ENCODE measurements at regions not wholly inside any gene's neighbourhood (a gene's known extent, or its start where the extent isn't known, plus 50 kb on each side); places are given as distances from the start of the nearest gene placed in this dataset.

GRCh38 chr11:28571371-28571770 lies 463.2 kb downstream of the METTL15 start:
- H3K36me3 ChIP-seq (ENCODE audit: control insufficient read depth, insufficient read depth, low read length): no peaks in the 10 kb centered on the region
- TF ChIP-seq, protein P1, sequence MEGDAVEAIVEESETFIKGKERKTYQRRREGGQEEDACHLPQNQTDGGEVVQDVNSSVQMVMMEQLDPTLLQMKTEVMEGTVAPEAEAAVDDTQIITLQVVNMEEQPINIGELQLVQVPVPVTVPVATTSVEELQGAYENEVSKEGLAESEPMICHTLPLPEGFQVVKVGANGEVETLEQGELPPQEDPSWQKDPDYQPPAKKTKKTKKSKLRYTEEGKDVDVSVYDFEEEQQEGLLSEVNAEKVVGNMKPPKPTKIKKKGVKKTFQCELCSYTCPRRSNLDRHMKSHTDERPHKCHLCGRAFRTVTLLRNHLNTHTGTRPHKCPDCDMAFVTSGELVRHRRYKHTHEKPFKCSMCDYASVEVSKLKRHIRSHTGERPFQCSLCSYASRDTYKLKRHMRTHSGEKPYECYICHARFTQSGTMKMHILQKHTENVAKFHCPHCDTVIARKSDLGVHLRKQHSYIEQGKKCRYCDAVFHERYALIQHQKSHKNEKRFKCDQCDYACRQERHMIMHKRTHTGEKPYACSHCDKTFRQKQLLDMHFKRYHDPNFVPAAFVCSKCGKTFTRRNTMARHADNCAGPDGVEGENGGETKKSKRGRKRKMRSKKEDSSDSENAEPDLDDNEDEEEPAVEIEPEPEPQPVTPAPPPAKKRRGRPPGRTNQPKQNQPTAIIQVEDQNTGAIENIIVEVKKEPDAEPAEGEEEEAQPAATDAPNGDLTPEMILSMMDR (IDR thresholded peaks at IDR 0.05; ENCODE audit: insufficient read depth, low read length, poor library complexity, severe bottlenecking): no peak
- no peaks in the 10 kb centered on the region for H3K27me3 ChIP-seq (replicated peaks; ENCODE audit: control insufficient read depth, insufficient read depth, low read length)
- no peak for DNase-seq (ENCODE audit: extremely low read depth, insufficient read length)
- H3K4me3 ChIP-seq (replicated peaks; ENCODE audit: low read depth, low read length): no peak overlapping the region

GRCh38 chr11:28569106-28569505 lies 460.9 kb downstream of the METTL15 start:
- Histone ChIP-seq H3K27me3 (replicated peaks; ENCODE audit: control insufficient read depth, insufficient read depth, low read length) (no peaks in the 10 kb centered on the region), H3K4me3 (replicated peaks; ENCODE audit: low read depth, low read length) (no peak overlapping the region), H3K36me3 (ENCODE audit: control insufficient read depth, insufficient read depth, low read length) (no peaks in the 10 kb centered on the region)
- no peak for DNase-seq (ENCODE audit: extremely low read depth, insufficient read length)
- TF ChIP-seq, protein P1 (IDR thresholded peaks at IDR 0.05; ENCODE audit: insufficient read depth, low read length, poor library complexity, severe bottlenecking): no peak

GRCh38 chr11:28566339-28567089 lies 458.3 kb downstream of the METTL15 start:
- H3K36me3 ChIP-seq (ENCODE audit: control insufficient read depth, insufficient read depth, low read length): no peaks in the 10 kb centered on the region
- H3K27me3 ChIP-seq (replicated peaks; ENCODE audit: control insufficient read depth, insufficient read depth, low read length): no peaks in the 10 kb centered on the region
- DNase-seq (ENCODE audit: extremely low read depth, insufficient read length): no peak
- TF ChIP-seq, protein P1 (IDR thresholded peaks at IDR 0.05; ENCODE audit: insufficient read depth, low read length, poor library complexity, severe bottlenecking): no peak
- no peak overlapping the region for H3K4me3 ChIP-seq (replicated peaks; ENCODE audit: low read depth, low read length)

- Histone ChIP-seq H3K27me3 (replicated peaks; ENCODE audit: control insufficient read depth, insufficient read depth, low read length) (no peaks in the 10 kb centered on the region), H3K4me3 (replicated peaks; ENCODE audit: low read depth, low read length) (no peak overlapping the region), H3K36me3 (ENCODE audit: control insufficient read depth, insufficient read depth, low read length) (no peaks in the 10 kb centered on the region)
- TF ChIP-seq, protein P1 (IDR thresholded peaks at IDR 0.05; ENCODE audit: insufficient read depth, low read length, poor library complexity, severe bottlenecking): no peak
- DNase-seq (ENCODE audit: extremely low read depth, insufficient read length): no peak
Measured at GRCh38 chr11:28559492-28559891, 451.3 kb downstream of the METTL15 start.

DNA sequence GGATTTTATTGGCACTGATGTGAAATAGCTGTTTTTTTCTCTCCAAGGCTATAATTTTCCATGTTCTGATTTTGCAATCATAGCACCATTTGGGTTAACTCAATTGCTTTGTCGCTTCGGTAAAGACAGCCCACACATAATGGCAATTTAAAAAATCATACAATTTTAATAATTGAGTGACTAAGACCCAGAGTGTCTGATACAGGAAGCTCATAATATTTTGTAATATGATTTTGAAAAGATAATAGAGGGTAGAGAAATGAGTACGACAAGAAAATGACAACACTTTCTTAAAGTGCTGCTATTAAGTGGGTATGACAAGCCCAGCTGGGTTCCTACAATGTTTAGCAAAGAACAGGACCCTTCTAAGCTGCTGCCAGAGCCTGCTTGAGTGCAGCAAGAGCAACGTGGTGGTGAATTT lies 439.1 kb downstream of the METTL15 start:
- no peaks in the 10 kb centered on the region for H3K27me3 ChIP-seq (replicated peaks; ENCODE audit: control insufficient read depth, insufficient read depth, low read length)
- DNase-seq (ENCODE audit: extremely low read depth, insufficient read length): no peak
- TF ChIP-seq, protein P1 (IDR thresholded peaks at IDR 0.05; ENCODE audit: insufficient read depth, low read length, poor library complexity, severe bottlenecking): no peak
- no peaks in the 10 kb centered on the region for H3K36me3 ChIP-seq (ENCODE audit: control insufficient read depth, insufficient read depth, low read length)
- H3K4me3 ChIP-seq (replicated peaks; ENCODE audit: low read depth, low read length): no peak overlapping the region
